Esophagus squamous epithelium (tissue), 5 donors: ENCODE measurements at regions not wholly inside any gene's neighbourhood (a gene's known extent, or its start where the extent isn't known, plus 50 kb on each side); places are given as distances from the start of the nearest gene placed in this dataset.
"Not testable (repeated sequence)": the region's sequence is repeated elsewhere in the genome, so short reads cannot be mapped to it uniquely, and the experiment has no call there.

ENCODE experiments used
- DNase-seq: peaks from one replicate; lab custom pipeline; 2025; lab: John Stamatoyannopoulos, UW
- H3K27ac ChIP-seq, 4 donors: fragments of 200-600 bp; sonication (generic); one replicate each; pipeline ENCODE4 v1.5.1; 2016 to 2019; ENCODE audit warnings: mild to moderate bottlenecking in 1 of 4
- H3K27me3 ChIP-seq, 4 donors: fragments of 200-600 bp; sonication (generic); 1 replicate in 3 of 4; 2 replicates in 1 of 4; pipeline versions ENCODE4 v1.5.1 to v1.6.0; 2017 to 2021; ENCODE audit warnings: antibody characterized with exemption in 1 of 4
- H3K36me3 ChIP-seq, 3 donors: fragments of 200-600 bp; sonication (generic); one replicate each; pipeline ENCODE4 v1.5.1; 2016 to 2019
- H3K4me1 ChIP-seq, 3 donors: fragments of 200-600 bp; sonication (generic); one replicate each; pipeline ENCODE4 v1.5.1; 2017 to 2019
- H3K4me3 ChIP-seq, 4 donors: fragments of 200-600 bp; sonication (generic); 1 replicate in 3 of 4; 2 replicates in 1 of 4; pipeline ENCODE4 v1.5.1; 2016 to 2019; ENCODE audit warnings: mild to moderate bottlenecking in 2 of 4, moderate library complexity in 1 of 4
- H3K9me3 ChIP-seq, 3 donors: fragments of 200-600 bp; sonication (generic); one replicate each; pipeline ENCODE4 v1.5.1; 2016 to 2019
- POLR2A ChIP-seq, 4 donors: fragments of 450-650 bp; IDR thresholded peaks; one replicate each; pipeline ENCODE4 v1.6.1; 2017; ENCODE audit warnings: antibody characterized with exemption in 4 of 4, mild to moderate bottlenecking in 4 of 4, moderate library complexity in 3 of 4
- WGBS, 2 donors: methylation state at CpG; one replicate each; pipeline ENCODE4 v1.1.5; 2018; 5-methylcytosine and 5-hydroxymethylcytosine counted together
- intact Hi-C: fragments of 100-400 bp; cut with DNase I; formaldehyde crosslinking; loops from one replicate; pipeline ENCODE4 v1.15.0; 2022
- TF ChIP-seq, protein P1 (sequence below), 6 experiments: fragments of 450-650 bp in 4 of 6; fragments of 200-600 bp in 2 of 6; sonication (generic) in 2 of 6; IDR thresholded peaks; one replicate each; pipeline ENCODE4 v1.5.1; 2016 to 2019; ENCODE audit warnings: antibody characterized with exemption in 6 of 6, mild to moderate bottlenecking in 4 of 6, moderate library complexity in 4 of 6
- donor health status: DM: yes; HTN: yes; CAD: no.

DNA sequence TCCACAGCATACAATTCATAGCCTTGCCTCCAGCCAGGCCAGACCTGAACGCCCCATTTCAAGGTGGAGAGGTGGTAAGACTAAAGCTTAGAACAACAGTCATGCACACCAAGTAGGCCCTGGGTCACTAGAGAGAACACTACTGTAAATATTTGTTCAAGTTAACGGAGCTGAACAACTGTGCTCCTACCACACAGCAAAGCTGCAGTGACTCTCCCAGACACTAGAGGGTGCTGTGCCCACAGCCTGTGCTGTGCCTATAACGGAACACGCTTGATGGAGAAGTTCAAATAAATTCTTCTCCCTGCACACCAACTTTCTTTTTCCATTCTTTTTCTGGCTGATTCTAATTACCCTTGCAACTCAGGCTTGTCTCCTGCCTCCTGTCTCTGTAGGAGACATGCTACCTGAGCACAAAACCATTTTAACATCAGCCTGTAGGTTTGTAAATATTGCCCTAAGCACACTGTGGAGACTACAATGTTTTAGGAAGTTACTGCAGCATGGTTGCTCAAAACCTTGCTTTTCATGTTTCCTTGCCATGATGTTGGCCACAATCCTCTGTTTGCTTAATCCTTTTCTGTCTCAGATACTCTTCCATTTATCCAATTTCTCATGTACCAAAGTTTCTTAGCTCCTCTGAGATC is 103.1 kb upstream of the TERB2 start:
- H3K27ac ChIP-seq, H3K4me1 ChIP-seq, DNase-seq, H3K36me3 ChIP-seq, H3K27me3 ChIP-seq, H3K9me3 ChIP-seq, H3K4me3 ChIP-seq, intact Hi-C loops: not testable (repeated sequence)
- TF ChIP-seq, protein P1, sequence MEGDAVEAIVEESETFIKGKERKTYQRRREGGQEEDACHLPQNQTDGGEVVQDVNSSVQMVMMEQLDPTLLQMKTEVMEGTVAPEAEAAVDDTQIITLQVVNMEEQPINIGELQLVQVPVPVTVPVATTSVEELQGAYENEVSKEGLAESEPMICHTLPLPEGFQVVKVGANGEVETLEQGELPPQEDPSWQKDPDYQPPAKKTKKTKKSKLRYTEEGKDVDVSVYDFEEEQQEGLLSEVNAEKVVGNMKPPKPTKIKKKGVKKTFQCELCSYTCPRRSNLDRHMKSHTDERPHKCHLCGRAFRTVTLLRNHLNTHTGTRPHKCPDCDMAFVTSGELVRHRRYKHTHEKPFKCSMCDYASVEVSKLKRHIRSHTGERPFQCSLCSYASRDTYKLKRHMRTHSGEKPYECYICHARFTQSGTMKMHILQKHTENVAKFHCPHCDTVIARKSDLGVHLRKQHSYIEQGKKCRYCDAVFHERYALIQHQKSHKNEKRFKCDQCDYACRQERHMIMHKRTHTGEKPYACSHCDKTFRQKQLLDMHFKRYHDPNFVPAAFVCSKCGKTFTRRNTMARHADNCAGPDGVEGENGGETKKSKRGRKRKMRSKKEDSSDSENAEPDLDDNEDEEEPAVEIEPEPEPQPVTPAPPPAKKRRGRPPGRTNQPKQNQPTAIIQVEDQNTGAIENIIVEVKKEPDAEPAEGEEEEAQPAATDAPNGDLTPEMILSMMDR (IDR thresholded peaks at IDR 0.05): peak; percentile 31 to 91 (median 64)
- 19 to 57% methylated on average over 4 of the region's 4 CpGs for WGBS, 2 donors

DNA sequence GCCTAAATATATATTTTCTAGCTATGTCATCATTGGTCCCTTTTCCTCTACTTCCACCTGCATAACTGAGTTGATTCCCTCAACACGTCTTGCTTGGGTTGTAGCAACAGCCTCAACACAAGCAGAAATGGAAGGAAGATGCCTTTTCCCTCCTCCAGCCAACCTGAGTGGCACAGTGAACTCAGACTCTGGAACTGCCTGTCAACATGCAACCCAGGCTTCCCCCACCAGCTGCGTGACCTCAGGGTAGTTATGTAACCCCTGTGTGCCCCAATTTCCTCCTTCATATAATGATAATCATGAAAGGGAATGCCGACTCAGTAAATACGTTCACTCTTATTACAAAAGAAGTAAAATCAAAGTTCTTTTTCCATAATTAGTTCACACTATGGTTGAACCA is 101.8 kb upstream of the TERB2 start:
- H3K36me3 ChIP-seq, H3K4me1 ChIP-seq, intact Hi-C loops, H3K4me3 ChIP-seq, DNase-seq, H3K27me3 ChIP-seq, H3K9me3 ChIP-seq, H3K27ac ChIP-seq: not testable (repeated sequence)
- WGBS, 2 donors: 49 to 64% methylated on average over 2 to 3 of the region's 4 CpGs

DNA sequence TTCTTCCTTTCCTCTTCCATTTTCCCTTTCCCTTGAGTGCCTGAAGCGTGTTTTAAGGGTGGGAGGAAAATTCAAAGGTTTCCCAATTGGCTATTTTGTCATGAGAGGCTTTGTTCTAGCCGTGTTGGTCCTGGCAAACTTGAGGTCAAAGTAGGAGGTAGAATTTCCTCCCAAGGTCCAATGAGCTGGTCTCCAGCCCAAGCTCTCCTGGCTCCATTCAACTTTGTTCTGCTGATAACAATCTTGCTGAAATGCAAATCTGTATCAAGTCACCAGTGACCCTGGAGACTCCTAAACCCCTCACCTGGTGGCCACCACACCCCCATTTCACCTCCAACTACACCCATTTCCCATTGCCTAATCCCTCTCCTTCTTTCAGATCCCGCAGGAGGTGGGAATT is 100.2 kb upstream of the TERB2 start:
- H3K4me1 ChIP-seq, H3K27me3 ChIP-seq, H3K36me3 ChIP-seq, intact Hi-C loops, H3K27ac ChIP-seq, H3K4me3 ChIP-seq, DNase-seq, H3K9me3 ChIP-seq: not testable (repeated sequence)
- WGBS, 2 donors: 40 to 100% methylated on average over 1 of the region's 3 CpGs

DNA sequence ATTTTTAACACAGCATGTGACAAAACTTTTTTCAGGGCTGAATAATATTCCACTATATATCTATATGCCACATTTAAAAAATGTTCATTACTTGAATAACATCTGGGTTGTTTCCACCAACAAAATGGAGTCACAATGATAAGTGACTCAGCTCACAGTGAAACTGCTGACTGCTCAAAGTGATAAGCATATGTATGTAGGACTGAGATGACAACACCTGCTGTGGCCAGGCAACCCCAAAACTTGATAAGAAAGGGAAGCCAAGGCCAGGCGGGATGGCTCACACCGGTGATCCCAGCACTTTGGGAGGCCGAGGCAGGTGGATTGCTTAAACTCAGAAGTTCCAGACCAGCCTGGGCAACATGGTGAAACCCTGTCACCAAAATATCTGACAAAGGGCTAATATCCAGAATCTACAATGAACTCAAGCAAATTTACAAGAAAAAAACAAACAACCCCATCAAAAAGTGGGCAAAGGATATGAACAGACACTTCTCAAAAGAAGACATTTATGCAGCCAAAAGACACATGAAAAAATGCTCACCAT is 99.2 kb upstream of the TERB2 start:
- H3K4me3 ChIP-seq, H3K4me1 ChIP-seq, H3K9me3 ChIP-seq, H3K36me3 ChIP-seq, H3K27me3 ChIP-seq, H3K27ac ChIP-seq, intact Hi-C loops, DNase-seq: not testable (repeated sequence)
- WGBS, 2 donors: no CpG with 5 or more reads among the region's 3 CpGs

DNA sequence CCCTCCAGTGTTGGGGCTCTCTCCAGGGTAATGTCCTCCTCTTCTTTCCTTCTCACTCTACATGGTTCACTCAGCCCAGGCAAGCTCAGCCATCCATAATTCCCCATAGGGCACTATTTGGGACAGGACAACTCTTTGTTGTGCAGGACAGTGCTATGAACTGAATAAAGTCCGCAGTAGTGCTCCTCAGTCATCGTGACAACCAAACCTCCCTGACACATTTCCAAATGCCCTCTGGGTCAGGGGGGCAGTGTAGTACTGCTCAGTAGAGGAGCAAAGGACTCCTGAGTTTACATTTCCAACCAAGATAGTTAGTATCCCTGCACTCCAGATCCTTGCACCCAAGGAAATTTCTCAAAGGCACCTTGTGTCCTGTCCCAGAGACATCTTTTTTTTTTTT is 97.4 kb upstream of the TERB2 start:
- H3K27me3 ChIP-seq, H3K9me3 ChIP-seq, H3K36me3 ChIP-seq, H3K27ac ChIP-seq, H3K4me3 ChIP-seq, H3K4me1 ChIP-seq, intact Hi-C loops, DNase-seq: not testable (repeated sequence)
- 70 to 85% methylated on average over 2 of the region's 2 CpGs for WGBS, 2 donors

DNA sequence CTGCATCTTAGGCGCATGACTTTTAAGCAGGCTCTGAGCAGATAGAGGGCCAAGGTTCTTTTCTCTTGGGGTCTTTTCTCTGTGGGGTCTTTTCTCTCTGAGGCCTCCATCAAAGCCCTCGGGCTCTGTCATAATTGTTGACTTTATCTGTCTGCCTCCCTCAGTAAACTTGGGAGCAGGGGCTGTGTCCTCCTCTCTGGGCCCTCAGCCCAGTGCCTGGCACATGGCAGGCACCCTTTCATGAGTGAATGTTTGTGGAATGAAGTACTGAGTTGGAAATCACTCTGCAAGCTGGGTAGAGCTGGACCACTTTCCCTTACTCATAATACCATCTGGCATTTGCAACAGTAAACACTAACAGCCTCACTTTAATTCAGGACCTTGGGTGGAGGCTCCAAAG is 96.3 kb upstream of the TERB2 start:
- H3K9me3 ChIP-seq, intact Hi-C loops, H3K4me3 ChIP-seq, H3K27me3 ChIP-seq, H3K36me3 ChIP-seq, H3K4me1 ChIP-seq, DNase-seq, H3K27ac ChIP-seq: not testable (repeated sequence)
- 71 to 86% methylated on average over 2 of the region's 2 CpGs for WGBS, 2 donors

DNA sequence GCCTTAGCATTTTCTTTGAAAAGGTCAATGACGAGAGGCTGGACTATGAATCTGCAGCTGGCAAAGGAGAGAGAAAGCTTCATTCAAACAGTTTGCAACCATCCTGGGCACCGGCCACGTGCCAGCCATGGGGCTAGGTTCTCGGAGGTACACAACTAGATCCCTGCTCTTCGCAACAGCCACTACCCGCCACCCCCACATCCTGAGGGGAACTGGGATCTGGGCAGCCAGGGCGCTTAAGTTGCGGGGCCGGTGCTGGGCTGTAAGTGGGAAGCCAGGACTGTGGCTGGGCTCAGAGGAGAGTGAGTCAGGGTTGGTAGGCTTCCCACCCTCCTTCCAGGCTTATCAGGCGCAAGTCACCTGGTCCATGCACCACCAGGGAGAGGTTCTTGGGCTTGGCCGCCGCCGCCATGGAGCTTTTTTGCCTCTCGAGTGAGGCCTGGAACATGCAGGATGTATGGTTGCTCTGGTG is 95.0 kb upstream of the TERB2 start:
- H3K27ac ChIP-seq: no peak overlapping the region
- intact Hi-C loops: no loop called here
- DNase-seq: no peak
- WGBS, 2 donors: 93% methylated on average over 2 of the region's 14 CpGs; no CpG with 5 or more reads in 1 of the 2 donors
- no peak for TF ChIP-seq POLR2A (IDR thresholded peaks at IDR 0.05)
- TF ChIP-seq, protein P1 (IDR thresholded peaks at IDR 0.05): no peak
- H3K4me3 ChIP-seq: no peak overlapping the region
- no peaks in the 10 kb centered on the region for H3K36me3 ChIP-seq
- H3K27me3 ChIP-seq: peaks cover 0 to 4% (median 0%) of the 10 kb centered on the region in 4 donors
- H3K4me1 ChIP-seq: peaks cover 0 to 3% (median 0%) of the 10 kb centered on the region in 3 donors
- no peaks in the 10 kb centered on the region for H3K9me3 ChIP-seq
